HG03196 (cell line): ENCODE measurements at regions not wholly inside any gene's neighbourhood (a gene's known extent, or its start where the extent isn't known, plus 50 kb on each side); places are given as distances from the start of the nearest gene placed in this dataset.
"Not testable (repeated sequence)": the region's sequence is repeated elsewhere in the genome, so short reads cannot be mapped to it uniquely, and the experiment has no call there.

ENCODE experiments used
- ATAC-seq: cut with Tn5 transposase; IDR thresholded peaks from one replicate; pipeline ENCODE4 v1.9.1; 2021; ENCODE audit not compliant: unreplicated experiment

DNA sequence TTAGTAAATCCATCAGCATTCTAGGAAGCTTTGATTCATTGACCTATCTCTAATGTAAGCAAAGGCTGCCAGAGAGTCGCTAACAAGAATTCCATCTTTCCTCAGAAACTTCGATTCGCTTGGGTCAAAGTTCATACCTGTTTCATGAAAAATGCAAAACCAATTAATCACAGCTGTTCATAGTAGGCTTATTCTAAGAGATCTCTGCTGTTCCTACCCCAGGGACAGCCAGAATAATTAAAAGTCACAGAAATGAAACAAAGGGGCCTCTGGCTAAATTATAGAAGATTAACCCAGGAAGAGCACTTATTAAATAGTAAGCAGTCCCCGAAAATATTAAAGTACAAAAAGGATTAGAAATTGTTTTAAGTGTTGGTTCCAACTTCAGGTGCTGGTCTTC lies 280.1 kb upstream of the FRG2C start:
- ATAC-seq = not testable (repeated sequence)

- not testable (repeated sequence) for ATAC-seq
Observed at GRCh38 chr3:75388486-75389124, 275.5 kb upstream of the FRG2C start.

DNA sequence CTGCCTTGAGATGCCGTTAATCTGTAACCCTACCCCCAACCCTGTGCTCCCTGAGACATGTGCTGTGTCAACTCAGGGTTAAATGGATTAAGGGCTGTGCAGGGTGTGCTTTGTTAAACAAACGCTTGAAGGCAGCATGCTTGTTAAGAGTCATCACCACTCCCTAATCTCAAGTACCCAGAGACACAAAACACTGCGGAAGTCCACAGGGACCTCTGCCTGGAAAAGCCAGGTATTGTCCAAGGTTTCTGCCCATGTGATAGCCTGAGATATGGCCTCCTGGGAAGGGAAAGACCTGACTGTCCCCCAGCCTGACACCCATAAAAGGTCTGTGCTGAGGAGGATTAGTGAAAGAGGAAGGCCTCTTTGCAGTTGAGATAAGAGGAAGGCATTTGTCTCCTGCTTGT lies 270.8 kb upstream of the FRG2C start:
- not testable (repeated sequence) for ATAC-seq

GRCh38 chr3:75394102-75394501 lies 270.0 kb upstream of the FRG2C start:
- ATAC-seq = not testable (repeated sequence)

DNA sequence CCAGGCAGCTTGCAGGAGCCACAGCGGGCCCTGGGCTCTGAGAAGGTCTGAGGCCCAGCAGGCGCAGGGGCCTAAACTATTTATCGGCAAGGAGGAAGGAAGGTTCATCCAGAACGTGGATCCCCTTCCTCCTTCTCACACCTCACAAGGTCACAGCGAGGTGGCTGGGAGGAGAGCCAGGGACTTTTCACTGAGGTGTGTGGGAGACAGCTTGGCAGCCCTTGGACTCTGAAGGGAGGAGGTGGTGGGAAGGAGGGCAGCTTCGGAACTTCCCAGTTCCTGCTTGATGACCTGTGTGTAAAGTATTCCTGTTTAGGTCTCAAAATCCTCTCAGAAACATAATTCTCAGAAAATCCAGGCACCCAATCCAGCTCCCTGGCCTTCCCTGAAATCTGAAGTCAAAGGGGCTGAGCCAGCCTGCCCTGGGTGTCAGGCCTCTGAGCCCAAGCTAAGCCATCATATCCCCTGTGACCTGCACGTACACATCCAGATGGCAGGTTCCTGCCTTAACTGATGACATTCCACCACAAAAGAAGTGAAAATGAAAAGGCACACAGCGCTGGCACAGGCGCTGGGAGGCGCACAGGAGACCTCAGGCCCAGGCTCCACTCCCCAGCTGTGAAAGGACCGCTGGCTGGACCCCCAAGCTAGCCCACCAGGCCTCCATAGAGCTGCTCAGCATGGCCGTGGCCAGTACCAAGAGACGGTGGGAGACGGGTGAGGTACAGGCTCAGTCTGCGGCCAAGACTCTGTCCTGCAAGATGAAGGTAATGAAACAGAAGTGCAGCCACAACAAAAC lies 269.4 kb upstream of the FRG2C start:
- ATAC-seq = not testable (repeated sequence)

- no peak for ATAC-seq
Observed at GRCh38 chr3:75395580-75396315, 268.4 kb upstream of the FRG2C start.

DNA sequence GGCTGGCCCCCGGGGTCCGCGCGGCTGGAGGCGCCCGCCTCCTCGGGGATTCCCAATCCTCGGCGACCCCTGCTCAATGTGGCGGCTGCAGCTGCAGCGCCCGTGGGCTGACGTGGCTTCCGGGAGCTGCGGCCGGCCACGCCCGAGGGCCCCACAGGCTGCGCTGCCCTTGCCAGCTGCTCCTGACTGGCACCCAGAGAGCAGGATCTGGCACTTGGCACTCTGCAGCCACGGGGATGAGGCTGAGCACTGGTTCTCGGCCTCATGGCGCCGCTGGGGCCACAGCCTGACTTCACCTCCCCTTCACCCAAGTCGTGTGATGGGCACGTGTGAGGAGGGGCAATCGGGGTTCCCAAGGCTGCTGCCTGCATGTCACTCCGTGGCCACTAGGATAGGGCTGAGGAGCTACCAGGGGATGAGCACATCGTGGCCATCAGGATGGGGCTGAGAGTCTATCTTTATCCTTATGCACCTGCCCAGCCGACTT lies 267.8 kb upstream of the FRG2C start:
- no peak for ATAC-seq

GRCh38 chr3:75397486-75397885 lies 266.6 kb upstream of the FRG2C start:
- not testable (repeated sequence) for ATAC-seq

- not testable (repeated sequence) for ATAC-seq
Observed at GRCh38 chr3:75422101-75422945, 241.8 kb upstream of the FRG2C start.

DNA sequence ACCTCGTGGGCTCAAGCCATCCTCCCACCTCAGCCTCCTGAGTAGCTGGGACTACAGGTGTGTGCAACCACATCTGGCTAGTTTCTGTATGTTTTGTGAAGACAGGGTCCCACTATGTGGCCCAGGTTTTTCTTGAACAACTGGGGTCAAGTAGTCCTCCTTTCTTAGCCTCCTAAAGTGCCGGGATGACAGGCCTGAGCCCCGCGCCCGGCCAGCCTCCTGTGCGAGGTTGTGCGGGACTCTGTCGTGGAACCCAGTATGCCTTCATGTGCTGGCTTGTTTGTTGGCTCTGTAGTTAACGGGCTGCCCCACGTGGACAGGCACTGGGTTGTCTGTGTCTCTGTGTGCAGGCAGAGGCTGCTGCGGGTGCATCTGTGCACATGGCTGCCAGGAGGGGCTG lies 238.7 kb upstream of the FRG2C start:
- ATAC-seq = not testable (repeated sequence)

DNA sequence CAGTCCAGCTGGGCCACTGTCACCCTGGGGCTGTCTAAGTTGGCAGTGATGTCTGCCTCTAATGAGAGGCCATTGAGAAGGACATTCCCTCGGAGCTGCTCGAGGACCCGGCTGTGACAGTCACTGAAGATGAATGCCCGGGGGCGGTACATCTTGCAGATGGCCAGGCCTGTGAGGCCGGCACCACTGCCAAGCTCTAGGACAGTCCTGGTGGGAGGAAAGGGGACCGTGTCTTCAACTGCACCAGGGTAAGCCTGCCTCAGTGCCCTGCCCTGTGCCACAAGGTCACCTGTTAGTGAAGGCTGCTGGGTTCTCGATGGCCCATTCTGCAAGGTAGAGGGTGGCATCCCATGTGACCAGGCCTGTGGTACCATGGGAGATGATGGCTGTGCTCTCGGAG lies 236.6 kb upstream of the FRG2C start:
- ATAC-seq = not testable (repeated sequence)

GRCh38 chr3:75427906-75428305 lies 236.2 kb upstream of the FRG2C start:
- not testable (repeated sequence) for ATAC-seq

DNA sequence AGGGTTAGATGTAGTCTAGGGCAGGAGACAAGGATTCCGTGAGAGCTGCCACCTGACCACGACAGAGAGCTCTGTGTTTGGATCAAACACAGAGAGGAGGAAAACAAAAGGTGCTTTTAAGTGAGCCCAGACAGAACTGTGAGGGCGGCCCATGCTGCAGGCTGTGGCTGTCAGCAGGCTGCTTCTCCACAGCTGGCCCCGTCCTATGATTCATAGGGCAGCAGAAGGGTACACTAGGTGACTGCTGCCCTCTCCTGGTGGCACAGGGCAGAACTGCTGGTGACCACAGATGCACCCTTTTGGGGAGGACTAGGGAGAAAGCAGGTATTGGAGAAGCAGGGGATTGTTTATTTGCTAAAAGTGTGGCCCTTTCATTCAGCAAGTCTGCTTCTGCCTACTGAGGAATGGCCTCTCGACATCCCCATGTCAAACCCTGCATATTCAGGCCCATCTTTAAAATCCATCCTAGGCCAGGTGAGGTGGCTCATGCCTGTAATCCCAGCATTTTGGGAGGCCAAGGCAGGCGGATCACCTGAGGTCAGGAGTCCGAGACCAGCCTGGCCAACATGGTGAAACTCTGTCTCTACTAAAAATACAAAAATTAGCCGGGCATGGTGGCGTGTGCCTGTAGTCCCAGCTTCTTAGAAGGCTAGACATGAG lies 234.4 kb upstream of the FRG2C start:
- ATAC-seq = not testable (repeated sequence)

- ATAC-seq = not testable (repeated sequence)
Observed at GRCh38 chr3:75430406-75430805, 233.7 kb upstream of the FRG2C start.

GRCh38 chr3:75431120-75431519 lies 233.0 kb upstream of the FRG2C start:
- not testable (repeated sequence) for ATAC-seq

GRCh38 chr3:75432466-75432865 lies 231.7 kb upstream of the FRG2C start:
- not testable (repeated sequence) for ATAC-seq

GRCh38 chr3:75432885-75433284 lies 231.2 kb upstream of the FRG2C start:
- ATAC-seq = not testable (repeated sequence)

- ATAC-seq = not testable (repeated sequence)
Observed at GRCh38 chr3:75433295-75433694, 230.8 kb upstream of the FRG2C start.

DNA sequence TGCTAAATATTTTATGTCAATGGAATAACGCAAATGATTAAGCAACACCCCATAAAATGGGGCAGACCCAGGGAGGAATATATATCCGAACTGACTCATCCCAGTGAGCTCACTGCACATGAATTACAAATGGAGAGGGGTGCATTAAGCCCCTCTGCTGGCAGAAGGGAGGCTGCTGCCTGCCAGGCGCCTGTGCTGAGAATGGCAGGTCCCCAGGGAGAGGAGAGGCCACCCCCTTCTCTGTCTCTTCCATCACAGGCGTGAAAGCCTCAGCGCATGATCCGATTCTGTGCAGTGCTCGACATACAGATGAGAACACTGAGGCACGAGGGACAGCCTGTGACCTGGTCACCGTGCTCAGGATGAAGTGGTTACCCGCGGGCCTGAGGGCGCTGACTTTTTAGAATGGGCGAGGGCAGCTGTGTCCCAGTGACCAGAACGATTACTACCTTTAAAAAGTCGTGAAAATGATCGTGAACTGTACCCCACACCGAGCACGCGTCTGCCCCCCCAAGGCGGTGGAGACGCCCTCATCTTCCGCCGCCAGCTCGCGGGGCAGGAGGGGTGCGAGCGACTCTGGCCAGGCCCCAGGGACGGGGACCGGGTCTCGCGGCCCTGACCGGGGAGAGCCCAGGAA lies 229.7 kb upstream of the FRG2C start:
- ATAC-seq = not testable (repeated sequence)
